ENCODE measurements at regions not wholly inside any gene's neighbourhood (a gene's known extent, or its start where the extent isn't known, plus 50 kb on each side); places are given as distances from the start of the nearest gene placed in this dataset.
"Not testable (repeated sequence)": the region's sequence is repeated elsewhere in the genome, so short reads cannot be mapped to it uniquely, and the experiment has no call there.

DNA sequence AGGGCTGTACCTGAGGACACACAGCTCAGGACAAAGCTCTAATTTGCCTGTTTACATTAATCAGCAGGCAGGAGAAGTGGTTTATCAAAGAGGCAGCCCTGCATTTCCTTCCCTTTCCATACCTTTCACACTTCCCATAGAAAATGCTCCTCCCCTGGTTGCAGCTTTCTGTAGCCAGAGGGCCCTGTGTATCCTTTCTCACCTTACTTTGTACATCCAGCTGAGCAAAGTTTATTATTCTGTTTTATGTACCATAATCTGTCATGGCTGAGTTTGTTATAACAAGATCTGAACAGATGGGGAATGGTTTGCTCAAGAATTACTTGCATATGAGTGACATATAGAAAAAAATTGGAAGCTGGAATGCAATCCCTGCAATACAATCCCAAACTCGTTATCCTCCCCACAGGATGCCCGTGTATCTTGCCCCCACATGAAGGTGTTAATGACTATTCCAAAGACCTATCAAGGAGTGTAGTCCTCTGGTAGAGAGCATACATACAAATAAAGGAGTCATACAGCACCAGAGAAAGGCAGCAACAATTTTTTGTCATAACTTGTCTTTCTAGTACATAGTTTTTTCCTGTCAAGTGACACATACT is 1025.8 kb upstream of the KLHL29 start:
- no peak for DNase-seq (ENCODE audit: low spot score)

GRCh38 chr2:22360735-22361374 is 1024.1 kb upstream of the KLHL29 start:
- DNase-seq (ENCODE audit: low spot score) = no peak

- no peak for DNase-seq (ENCODE audit: low spot score)
Measured at GRCh38 chr2:22361571-22361970, 1023.4 kb upstream of the KLHL29 start.

DNA sequence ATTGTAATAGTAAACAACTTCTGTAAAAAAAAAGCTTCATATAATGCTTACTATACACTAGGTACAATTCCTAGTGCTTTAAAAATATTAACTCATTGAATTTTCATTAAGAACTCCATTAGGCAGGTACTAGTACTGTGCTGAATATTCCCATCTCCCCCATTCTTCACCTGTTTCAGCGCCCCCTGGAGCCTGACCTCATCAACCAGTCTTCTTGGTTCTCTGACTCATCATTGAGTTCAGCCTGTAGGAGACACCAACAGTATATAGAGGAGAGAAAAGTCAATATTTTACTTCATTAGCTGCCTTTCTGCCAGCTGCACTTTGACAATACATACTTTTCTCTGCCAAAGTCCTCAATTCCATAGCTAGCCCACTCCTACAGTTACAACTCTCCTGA is 1009.9 kb upstream of the KLHL29 start:
- no peak for DNase-seq (ENCODE audit: low spot score)

DNA sequence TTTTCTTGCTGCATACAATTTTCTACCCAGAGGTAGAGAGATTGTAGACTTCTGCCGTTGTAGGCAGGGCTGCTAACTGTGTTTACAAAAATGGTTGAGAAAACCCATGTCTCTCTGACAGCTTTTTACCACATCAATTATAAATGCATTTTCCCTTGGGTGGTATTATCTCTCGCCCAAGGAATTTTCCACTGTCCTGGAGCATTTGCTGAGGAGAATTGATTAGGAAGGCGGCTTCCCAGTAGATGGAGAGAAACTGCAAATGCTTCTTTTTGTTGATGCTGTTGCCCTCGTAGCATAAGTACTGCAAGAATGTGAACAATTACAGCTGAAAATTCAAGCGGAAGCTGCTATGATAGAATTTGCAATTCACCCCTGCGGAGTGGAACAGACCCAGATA is 1007.7 kb upstream of the KLHL29 start:
- DNase-seq (ENCODE audit: low spot score) = no peak

GRCh38 chr2:22382479-22383169 is 1002.4 kb upstream of the KLHL29 start:
- DNase-seq (ENCODE audit: low spot score) = no peak

DNA sequence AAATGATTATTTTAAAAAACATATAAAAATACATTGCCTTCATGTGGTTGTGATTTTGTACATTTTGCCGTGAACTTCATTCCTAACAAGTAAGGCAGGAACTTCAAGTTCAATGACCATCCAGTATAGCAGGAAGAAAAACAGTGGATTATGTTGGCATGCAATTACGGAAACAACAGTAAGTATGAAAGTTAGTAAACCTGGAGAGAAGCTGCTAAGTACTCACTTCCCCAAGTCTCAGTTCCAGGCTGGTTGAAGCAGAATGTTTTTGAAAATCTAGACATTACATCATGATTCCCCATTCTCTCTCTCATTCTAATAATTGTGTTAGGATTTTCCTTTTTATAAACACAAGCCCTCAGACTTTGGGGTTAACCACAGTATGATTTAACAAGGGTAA is 987.1 kb upstream of the KLHL29 start:
- no peak for DNase-seq (ENCODE audit: low spot score)

- DNase-seq (ENCODE audit: low spot score) = no peak
Measured at GRCh38 chr2:22403748-22404147, 981.2 kb upstream of the KLHL29 start.

GRCh38 chr2:22406625-22407024 is 978.4 kb upstream of the KLHL29 start:
- no peak for DNase-seq (ENCODE audit: low spot score)

GRCh38 chr2:22420076-22420475 is 964.9 kb upstream of the KLHL29 start:
- DNase-seq (ENCODE audit: low spot score) = no peak

- no peak for DNase-seq (ENCODE audit: low spot score)
Measured at GRCh38 chr2:22442051-22442450, 942.9 kb upstream of the KLHL29 start.

- DNase-seq (ENCODE audit: low spot score) = no peak
Measured at GRCh38 chr2:22444281-22444680, 940.7 kb upstream of the KLHL29 start.

DNA sequence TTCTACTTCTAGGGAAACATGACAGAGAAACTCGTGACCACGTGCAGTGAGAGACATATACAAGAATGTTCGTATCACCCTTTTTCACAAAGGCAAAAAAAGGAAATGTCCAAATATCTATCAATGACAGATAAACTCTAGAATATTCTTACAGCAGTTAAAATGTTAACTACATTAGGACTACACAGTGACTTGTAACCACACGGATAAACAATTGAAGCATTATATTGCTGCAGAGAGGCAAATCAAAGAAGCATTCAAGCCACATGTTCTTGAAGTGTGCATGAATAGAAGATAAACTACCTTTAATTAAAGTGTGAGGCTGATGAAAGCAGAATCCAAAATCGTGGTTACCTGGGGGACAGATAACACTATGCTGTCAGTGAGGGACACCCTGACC is 935.3 kb upstream of the KLHL29 start:
- DNase-seq (ENCODE audit: low spot score) = no peak

- DNase-seq (ENCODE audit: low spot score) = no peak
Measured at GRCh38 chr2:22450831-22451230, 934.1 kb upstream of the KLHL29 start.

DNA sequence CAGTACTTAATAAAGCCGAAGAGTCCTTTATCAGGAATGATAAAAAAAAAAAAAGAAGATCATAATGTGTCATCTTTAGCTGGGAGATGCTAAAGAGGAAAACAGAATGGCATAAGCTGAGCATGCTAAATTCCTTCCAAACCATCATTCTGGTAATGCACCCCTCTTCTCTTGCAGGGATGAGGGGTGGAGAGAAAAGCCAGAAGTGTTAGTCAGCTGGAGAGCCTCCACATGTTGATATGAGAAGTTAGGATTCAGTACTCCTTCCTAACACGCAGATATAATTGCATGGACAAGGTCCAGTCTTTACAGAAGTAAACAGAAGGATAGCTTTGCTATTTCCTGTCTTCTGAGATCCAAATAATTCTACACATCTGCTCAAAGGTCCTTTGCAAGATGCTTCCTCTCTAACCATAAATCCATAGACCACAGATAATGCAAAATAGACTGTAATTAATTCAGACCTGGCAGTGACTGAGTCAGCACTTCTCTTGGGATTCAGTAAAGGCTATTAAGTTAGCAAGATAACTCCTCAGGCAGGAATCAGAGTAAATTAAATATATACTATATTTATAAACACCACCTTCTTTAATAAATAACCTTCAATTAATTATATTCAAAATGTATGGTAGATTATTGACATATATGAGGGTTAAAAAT is 930.0 kb upstream of the KLHL29 start:
- no peak for DNase-seq (ENCODE audit: low spot score)

- no peak for DNase-seq (ENCODE audit: low spot score)
Measured at GRCh38 chr2:22458440-22458839, 926.5 kb upstream of the KLHL29 start.

DNA sequence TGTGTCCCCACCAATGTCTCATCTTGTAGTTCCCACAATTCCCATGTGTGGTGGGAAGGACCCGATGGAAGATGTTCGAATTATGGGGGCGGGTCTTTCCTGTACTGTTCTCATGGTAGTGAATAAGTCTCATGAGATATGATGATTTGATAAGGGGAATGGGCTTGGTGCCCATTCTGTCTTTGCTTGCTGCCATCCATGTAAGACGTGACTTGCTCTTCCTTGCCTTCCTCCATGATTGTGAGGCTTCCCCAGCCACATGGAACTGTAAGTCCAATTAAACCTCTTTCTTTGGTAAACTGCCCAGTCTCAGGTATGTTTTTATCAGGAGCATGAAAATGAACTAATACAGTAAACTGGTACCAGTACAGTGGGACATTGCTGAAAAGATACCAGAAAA is 909.9 kb upstream of the KLHL29 start:
- not testable (repeated sequence) for DNase-seq (ENCODE audit: low spot score)

DNA sequence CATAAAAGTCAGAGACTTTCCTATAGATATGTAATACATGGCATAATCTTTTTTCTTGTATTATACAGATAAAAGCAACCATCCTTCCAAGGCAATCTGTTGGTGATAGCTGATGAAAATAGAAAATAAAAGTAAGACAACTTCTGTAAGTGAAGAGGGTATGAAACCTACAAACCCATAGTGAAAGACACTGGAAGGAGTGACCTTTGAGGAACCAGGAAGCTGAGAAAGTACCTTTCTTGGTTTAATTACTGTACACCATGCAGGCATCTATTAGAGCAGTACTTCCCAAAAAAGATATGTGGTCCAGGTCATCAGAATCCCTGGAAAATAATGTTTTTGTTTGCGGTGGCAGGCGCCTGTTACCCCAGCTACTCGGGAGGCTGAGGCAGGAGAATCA is 906.6 kb upstream of the KLHL29 start:
- no peak for DNase-seq (ENCODE audit: low spot score)

DNA sequence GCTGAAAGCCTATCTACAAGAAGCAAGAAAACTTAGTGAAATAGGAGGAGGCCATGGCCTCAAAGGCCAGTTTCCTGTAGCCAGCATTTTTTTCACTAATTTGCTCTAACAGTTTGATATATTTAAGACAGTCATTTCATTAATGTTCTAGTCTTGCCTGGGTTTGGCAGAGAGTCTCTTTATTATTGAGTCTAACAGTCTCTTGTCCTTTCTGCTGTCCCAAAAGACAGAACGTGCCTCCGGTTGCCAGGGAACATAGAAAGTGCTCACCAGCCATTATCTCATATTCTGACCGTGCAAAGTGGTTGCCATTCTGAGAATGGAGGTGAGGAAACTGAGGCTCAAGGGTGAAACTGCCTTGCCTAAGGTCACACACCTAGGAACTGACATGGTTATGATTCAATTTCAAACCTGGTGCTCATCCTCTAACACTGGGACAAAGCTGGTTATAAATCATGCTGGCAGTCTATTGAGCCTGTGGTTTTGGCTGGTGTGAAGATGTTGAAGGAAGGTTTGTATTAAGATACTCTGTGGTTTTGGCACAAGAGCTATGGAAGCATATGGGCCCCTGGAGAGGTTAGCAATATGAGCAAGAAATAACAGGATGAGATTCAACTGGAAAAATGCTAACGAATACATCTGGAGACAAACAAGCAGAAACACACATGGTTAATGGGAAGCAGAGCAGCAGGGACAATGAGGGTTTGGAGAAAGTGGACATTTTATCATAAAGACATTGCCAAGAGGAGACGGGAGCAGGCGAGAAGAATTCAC is 903.3 kb upstream of the KLHL29 start:
- no peak for DNase-seq (ENCODE audit: low spot score)

DNA sequence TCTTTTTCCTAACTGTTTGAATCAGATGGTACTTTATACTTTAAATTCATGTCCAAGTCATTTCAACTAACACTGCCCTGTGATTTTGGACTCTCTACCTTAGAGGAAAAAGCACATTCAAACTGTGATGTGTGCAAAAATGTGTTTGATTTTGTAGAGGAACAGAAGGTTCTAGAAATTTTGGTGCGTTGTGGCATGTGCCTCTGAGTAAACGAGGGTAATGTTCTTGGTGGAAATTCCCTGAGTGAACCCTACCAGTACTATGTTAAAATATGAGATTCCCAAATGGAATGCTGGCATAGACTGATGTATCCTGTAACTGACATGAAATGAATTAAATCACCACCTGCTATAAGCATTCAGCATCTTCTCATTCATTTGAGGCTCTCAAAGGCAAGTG is 901.9 kb upstream of the KLHL29 start:
- no peak for DNase-seq (ENCODE audit: low spot score)

DNA sequence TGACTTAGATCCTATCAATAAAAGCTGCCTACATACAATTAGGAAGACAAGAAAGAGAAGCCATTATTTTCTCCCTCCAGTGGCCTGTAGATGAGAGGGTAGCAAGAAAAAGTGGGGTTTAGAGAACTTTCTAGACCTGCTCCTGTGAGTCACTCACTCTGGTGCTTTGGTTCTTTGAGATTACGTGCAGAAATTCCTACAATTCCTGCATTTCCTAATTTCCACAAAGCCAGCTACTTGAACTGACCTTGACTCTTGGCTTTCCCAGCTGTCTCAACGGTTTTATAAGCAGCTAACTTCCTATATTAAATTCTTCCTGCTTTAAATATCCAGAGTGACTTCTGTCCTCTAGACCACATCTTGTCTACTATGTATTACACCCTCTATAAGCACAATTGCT is 899.5 kb upstream of the KLHL29 start:
- no peak for DNase-seq (ENCODE audit: low spot score)

GRCh38 chr2:22486343-22486742 is 898.6 kb upstream of the KLHL29 start:
- DNase-seq (ENCODE audit: low spot score) = no peak
